C1 segment of cervical spinal cord (tissue), 14 donors: ENCODE measurements at regions not wholly inside any gene's neighbourhood (a gene's known extent, or its start where the extent isn't known, plus 50 kb on each side); places are given as distances from the start of the nearest gene placed in this dataset.

Experiments used
- DNase-seq, 14 donors: peaks; one replicate each; lab custom pipeline; 2025; lab: John Stamatoyannopoulos, UW

DNA sequence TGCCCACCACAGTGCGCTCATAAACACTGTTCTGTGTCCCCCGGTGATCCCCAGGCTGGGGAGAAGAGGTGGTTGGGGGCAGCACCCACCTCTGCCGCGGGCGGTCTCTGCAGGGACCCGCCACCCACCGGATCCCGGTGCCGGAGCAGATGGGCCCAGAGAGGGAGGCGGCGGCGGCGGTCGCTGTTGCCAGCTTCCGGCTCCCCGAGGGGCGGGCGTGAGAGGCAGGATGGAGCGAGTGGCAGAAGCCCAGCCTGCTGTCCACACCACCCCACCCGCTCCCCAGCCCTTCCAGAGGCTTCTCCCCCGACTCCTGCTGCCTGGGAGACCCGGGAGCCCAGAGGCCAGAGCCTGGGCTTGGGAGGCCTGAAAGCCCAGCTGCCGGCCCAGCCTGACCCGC lies 142.6 kb upstream of the CIBAR2 start:
- DNase-seq = no peak

DNA sequence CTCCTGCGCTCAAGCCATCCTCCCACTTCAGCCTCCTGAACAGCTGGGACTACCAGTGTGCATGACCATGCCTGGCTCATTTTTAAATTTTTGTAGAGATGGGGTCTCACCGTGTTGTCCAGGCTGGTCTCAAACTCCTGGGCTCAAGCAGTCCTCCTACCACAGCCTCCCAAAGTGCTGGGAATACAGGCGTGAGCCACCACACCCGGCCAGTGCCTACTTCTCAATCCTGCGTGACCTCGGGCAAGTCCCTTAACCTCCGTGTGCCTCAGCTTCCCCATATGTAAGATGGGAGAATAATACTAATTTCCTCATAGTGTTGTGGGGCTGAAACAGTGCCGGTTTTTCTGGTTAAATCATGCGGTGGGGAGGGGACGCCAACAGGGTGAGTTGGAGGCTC lies 143.5 kb upstream of the CIBAR2 start:
- DNase-seq = no peak

DNA sequence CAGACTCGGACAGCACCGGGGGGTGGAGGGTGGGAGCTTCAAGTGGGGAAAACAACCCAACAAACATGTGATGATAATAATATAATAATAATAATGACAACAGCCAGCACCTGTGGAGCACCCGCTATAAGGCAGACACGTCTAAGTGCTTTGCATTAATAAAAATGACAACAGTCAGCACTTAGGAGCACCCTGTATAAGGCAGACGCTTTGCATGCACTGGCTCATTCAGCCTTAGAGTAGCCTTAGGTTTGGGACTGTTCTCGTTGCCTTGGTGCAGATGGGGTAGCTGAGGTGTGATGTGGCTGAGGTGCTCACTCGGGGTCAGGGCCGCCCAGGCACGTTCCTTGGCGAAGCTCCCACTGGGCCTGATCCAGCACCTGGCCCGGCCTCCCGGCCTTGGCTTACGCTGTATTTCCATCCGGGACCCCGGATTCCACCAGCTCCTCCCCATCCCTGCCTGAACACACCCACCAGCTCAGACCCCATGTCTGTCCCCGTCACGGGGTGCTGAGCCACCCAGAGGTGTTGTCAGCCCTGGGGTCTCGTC lies 144.0 kb upstream of the CIBAR2 start:
- no peak for DNase-seq

DNA sequence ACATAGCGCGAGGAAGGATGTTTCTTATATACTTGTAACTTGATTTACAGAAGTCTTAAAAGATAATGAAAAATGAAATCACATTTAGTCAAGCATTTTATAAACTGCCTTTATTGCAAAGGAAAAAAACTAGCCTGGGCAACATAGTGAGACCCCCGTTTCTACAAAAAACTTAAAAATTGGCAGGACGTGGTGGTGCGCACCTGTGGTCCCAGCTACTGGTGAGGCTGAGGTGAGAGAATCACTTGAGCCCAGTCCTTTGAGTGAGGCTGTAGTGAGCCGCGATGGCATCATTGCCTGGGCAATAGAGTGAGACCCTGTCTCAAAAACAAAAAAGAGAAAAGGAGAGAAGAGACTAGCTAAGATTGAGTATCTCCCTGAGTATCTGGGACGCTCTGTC lies 145.2 kb upstream of the CIBAR2 start:
- no peak for DNase-seq

DNA sequence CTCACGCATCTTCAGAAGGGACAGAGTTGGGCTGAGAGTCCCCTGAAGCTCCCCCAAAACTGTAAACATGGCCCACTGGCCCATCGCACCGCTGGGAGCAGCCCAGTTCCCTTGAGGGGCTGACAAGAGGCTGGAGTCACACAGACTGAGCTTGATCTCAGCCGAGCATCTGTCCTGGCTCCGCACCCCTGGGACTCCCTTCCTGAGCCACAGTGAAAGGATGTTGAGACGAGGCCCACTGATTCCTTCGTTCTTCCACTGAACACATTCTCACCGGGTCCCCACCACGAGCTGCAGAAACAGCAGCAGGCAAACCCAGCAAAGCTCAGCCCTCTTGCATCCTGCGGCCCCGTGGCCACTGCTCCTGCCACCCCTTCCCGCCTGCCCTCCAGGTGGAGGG lies 145.9 kb upstream of the CIBAR2 start:
- DNase-seq = no peak

DNA sequence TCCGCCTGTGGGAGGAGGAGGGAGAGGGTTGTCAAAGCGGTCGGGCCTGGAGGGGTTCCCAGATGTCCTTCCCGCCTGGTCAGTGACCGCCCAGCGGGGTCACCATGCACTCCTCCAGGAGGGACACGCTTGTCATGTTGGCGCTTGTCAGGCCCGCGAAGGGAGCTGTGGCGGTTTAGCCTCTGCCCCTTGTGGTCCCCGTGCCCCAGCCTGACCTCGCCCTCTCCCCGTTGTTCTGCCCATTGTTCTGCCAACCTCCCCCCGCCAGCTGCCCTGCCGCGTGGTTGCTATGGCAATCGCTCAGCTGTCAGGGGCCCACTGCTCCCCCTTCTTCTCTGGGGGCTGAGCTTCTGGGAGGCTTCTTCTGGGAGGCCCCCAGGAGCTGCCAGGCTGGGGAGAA lies 146.4 kb upstream of the CIBAR2 start:
- no peak for DNase-seq

DNA sequence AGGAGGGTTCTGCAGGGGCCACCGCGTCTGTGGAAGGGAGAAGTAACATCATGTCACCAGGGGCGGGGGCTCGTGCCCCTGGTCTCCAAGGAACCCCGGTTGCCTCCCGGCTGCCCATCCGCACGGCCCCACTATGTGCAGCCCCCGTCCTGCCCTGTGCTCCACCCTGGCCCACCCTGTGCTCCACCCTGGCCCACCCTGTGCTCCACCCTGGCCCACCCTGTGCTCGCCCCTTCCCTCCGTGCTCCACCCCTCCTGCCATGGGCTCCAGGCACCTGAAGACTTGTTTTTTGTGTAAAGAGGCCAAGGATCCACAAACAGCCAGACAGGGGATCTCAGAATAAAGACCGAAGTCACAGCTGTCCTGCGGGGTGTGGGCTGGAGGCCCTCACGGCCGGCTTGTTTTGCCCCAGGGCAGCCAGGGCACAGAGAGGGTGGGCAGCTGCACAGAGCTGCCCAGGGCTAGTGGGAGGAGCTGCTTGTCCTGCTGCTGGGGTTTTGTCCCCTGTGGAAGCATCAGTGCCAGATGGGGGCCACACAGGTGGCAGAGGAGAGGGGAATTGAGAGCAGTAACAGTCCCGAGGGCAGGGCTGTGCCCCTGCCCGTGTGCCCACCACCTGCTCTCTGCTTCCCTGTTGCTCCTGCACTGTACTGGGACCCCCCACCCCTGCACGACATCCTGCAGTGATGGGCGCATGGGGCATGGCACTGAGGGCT lies 147.0 kb upstream of the CIBAR2 start:
- no peak for DNase-seq

DNA sequence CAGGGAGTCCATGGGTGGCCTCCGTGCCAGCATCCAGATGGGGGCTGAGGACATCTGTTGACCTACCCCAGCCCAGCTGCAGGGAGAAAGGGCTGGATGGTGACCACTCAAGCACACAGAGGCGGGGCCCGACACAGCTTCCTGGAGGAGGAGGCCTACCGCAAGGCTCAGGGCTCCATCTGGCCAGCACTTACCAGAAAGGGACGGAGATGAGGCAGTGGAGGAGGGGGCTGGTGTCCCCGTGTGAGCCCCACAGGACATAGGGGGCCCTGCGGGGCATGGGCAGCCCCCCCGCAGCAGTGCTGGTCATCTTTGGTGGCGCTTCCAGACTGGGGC lies 147.5 kb upstream of the CIBAR2 start:
- no peak for DNase-seq

DNA sequence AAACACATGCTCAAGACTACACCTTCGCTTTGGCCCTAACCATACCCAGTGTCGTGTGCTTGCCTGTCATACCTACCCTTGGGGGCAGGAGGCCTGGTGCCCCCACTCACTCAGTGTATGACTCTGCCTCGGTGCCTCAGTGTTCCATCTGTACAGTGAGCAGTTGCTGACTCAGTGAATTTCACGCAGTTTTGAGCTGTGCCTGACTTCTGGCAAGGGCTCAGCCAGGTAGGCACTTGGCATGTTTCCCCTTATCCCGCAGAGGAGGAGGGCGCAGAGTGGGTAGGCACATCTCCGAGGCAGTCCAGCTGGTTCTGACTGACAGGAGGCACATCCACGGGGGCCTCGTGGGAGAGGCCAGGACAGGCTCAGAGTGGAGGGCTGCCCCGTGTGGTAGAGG lies 148.9 kb upstream of the CIBAR2 start:
- DNase-seq = no peak

DNA sequence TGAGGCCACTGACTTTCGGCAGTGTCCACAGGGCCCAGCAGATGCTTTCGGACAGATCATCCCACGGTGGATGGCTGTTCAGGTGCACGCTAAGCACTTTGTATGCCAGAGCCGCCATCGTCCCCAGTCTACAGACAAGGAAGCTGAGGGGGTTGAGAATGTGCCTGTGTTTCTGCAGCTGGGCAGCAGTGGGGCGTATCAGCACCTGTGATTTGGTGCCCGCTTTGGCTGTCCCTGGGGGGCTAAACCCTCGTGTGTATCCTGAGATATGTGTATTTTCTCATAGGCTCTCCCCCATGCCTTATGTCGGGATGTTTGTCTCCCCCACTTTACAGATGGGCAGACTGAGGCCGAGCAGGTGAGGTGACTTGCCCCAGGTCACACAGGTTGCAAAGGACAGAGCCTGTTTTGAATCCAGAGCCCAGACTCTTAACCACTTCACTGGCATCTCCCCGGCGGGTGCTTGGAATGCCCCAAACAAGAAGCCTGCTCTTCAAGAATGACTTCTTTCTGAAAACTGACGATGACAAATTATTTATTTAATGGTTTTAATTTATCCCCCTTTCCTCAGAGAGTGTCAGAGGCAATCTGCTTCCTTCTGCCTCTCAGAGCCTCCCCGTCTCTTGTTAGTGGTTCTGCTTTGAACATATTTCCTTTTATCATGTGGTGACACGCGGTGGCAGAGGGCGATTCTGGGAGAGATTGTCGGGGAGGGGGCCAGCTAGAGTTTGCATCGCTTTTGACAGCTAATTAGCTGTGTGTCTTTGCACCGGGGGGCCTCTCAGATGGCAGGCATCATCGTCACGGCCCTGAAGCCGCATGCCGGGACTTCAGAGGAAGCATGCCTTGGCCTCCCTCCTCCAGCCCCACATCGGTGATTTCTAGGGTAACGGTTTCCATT lies 149.6 kb upstream of the CIBAR2 start:
- DNase-seq = no peak

DNA sequence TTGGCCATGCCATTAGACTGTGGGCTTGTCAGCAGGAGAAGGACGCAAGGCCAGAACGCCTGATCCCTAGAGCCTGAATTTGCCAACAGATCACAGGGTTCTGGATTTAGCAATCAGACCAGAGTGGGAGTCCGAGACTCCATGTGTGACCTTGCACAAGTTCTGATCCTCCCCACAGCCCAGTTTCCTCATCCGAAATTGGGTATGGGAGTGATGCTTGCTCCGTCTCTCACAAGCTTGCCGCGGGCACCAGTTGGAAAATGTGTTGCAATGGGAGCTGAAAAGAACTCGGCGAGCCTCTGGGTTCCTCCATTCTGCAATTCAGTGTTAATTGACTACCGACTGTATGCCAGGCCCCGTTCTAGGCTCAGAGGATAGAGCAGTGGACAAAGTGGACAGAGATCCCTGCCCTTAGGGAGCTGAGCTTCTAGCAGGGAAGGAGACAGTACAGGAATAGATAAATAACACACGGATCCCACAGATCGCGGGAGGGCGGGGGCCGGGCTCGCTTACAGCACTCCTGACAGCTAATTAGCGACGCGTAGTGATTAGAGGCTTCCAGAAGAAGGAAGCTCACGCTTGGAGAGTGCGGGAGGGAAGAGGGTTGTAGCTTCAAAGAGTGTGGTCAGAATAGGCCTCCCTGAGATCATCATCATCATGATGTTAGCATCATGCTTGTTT lies 150.4 kb upstream of the CIBAR2 start:
- no peak for DNase-seq

DNA sequence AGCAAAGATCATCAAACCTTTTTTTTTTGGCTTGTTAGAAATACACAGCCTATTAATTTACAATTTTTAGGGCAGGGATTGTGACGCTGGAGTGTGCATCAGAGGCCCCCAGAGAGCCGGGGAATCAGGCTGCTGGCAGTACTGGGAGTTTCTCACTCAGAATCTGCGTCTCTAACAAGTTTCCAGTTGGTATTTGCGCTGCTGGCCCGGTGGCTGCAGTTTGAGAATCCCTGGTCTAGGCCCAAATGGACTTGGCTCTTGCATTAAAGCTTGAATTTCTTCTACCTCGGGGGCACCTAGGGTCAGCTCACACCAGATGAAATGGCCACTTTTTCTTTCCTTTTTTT lies 150.9 kb upstream of the CIBAR2 start:
- DNase-seq = no peak

DNA sequence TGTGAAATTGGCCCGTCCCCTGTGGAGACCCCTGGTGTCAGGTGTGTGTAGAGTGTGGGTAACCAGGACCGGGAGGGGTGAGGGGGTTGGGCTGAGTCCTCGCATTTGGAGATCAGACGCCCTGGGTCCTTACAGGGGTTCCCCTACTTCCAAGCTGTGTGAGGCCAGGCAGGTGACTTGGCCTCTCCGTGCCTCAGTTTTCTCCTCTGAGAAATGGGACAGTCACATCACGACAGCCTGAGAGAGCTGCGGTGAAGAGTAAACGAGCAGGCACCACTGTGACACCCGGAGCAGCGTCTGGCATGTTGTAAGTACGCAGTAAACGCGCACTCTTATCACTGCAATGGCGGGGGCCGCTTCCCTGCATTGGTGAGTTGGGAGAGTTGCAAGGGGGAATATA lies 152.5 kb upstream of the CIBAR2 start:
- DNase-seq = no peak

DNA sequence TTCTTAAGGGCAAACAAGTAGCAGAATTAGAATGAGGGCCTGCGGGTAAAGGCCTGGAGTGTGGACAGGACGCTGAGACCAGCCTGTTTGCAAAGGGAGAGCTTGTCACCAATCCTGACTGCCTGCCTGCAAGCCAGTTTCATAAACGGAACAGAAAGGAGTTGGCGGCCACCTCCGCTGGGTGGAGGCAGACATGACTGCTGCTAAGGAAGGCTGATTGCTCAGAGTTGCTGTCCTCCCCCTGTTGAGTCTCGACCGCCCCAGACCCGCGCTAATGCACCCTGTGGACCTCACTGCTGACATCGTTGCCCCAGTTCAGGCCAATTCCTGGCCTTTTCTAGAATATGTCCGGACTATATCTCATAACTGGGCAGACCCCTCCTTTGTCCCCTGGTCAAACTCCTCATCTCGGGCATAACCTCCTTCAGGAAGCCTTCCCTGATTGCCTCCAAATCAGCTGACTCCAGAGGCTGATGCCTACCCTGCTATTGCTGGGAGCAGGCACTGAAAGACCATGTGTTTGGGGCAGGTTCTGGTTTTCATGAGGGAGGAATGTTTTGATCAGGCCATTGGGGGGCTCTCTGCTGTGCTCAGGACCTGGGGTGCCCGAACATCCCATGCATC lies 153.0 kb upstream of the CIBAR2 start:
- DNase-seq = no peak

DNA sequence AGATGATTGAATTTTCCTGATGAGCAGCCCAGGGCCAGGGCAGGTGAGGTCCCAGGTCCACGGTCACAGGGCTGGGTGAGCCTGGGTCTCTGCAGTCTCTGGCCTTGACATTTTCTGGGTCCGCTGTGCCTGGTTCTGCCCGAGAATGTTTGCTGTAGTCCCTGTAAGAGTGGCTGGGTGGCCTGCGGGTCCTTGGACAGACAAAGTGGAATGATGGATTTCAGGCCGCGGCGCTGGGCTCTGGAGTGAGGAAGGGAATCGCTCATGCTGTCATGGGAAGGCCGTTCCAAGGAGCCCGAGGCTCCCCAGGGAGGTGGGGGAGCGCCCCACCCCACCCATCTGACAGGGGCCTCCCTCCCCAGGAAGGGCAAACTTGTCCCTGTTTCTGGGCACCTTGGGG lies 153.5 kb upstream of the CIBAR2 start:
- no peak for DNase-seq

DNA sequence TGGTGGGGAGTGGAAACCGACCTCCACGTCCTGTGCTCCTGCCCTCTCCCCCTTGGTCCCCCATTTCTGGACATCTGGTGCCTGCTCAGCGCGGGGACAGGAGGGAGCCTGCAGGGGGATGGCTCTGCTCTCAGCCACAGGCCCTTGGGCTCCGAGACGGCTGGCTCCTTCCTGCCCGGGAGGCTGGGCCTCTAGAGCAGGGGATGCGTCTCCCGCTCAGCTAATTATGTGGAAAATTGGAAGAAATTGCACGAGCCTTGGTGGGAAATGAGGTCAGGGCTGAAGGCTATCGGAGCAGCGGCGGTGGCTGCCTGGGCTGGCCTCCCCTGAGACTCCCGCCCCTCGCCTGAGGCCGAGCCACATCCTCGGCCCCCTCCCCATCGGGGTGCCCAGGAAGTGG lies 154.6 kb upstream of the CIBAR2 start:
- no peak for DNase-seq

DNA sequence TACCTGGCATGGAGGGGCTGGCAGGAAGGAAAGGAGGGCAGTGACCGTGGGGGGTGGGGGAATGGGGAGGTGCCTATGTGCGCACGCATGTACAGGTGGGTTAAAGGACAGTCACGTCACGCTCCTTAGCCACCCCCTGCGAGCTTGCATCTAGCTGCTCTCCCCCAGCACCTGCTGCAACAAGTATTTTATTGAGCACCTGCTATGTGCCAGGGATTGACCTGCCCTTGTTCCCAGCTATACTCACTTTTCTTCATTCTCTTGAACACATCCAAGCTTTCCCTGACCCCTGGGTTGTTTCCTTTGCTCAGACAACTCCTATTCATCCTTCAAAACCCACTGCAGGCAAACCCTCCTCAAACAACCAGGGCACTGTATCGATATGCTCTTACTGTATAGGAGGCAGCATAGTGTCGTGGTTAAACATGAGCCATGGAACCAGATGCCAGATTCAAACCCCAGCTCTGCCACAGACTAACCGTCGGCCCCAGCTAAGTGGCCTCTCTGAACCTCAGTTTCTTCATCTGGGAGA lies 155.2 kb upstream of the CIBAR2 start:
- no peak for DNase-seq

DNA sequence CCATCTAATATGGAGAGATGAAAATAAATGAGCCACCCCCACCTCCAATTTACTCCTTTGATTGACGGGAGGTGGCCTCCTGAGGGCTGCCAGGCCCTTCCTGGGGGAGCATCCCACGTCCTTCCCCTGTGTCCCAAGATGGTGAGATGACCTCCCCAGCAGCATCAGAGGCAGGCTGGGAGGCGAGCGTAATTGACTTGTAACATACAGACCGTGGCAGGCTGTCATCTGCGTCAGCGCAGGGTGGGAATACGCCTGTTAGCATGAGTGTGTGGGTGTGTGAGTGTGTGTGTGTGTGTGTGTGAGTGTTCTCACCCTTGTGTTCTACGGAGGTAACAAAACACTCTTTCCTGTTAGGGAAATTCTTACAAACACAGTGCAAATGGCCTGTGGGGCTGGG lies 156.9 kb upstream of the CIBAR2 start:
- DNase-seq = no peak

DNA sequence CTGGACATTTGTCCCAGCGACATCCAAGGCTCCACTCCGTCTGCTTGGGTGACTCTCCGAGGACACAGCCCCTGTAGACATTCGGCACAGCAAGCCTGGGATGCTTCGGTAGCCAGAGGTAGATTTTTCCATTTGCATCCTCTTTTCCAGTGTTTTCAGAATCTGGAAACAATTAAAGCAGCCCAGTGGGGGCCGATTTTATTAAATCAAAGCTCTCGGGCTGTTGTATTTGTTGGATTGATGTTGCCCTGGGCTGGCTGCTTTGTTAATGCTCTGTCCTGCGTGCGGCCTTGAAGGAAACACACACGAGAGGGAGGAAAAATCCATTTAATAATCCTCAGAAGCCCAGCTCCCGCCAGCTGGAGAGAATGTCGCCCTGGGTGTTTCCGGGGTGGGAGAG lies 158.1 kb upstream of the CIBAR2 start:
- DNase-seq = no peak

DNA sequence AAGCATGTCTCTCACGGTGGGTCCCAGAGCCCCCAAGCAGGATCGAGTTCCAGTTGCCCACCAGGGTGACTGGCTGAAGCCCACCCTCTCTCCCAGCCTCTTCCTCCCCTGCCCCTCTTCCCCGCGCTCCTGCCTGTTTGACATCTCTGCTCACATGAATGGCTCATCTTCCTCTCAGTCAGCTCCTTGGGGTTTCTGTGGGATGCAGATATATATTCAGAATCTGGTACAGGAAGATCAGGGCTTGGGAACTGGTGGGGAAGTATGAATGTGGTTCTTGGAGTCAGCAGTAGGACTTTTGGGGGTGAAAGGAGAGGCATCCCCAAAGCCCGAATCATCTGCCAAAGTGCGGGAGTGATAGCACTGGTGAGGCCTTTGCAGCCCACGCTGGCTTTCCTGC lies 158.9 kb upstream of the CIBAR2 start:
- no peak for DNase-seq

DNA sequence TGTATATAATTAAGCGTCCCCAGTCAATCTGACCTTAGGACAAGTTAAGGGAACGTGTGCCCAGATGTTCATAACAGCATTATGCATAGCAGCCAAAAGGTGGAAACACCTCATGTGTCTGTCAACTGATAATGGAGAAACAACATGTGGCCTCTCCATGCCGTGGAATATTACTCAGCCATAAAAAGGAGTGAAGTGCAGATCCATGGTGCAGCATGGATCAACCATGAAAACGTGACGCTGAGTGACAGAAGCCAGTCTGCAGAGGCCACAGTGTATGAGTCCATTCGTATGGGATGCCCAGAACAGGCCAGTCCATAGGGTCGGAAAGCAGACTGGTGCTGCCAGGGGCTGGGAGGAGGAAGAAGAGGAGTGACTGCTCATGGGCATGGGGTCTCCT lies 161.0 kb upstream of the CIBAR2 start:
- DNase-seq = no peak

DNA sequence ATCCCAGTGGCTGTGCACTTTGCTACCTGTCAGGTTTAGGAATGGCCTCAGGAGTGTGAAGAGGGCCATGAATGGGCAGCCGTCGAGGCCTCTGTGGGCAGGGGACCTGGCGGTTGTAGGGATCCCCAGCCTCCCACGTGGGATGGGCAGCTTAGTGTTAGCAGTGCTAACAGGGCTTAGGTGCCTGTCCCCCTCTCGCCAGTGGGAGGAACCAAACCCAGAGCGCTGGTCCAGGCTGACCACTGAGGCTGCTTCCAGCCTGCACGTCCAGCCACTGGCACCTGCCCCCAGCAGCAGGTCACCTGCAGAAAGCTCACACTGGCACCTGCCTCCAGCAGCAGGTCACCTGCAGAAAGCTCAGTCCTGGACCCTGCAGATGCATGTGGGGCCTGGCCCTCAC lies 162.2 kb upstream of the CIBAR2 start:
- no peak for DNase-seq
